Chondrocyte (in vitro differentiated cells): ENCODE measurements at regions not wholly inside any gene's neighbourhood (a gene's known extent, or its start where the extent isn't known, plus 50 kb on each side); places are given as distances from the start of the nearest gene placed in this dataset.
"Not testable (repeated sequence)": the region's sequence is repeated elsewhere in the genome, so short reads cannot be mapped to it uniquely, and the experiment has no call there.

Source experiments
- DNase-seq: peaks from one replicate; pipeline ENCODE4 v3.0.0; 2021; ENCODE audit warnings: mixed read lengths, low spot score
- H3K27ac Mint-ChIP-seq: one replicate; pipeline ENCODE4 v1.8.0; 2021; ENCODE audit warnings: mild to moderate bottlenecking, moderate library complexity, mixed read lengths; ENCODE audit not compliant: unreplicated experiment
- H3K27me3 Mint-ChIP-seq: 2 replicates; pipeline ENCODE4 v1.8.0; 2021; ENCODE audit warnings: low read depth, mixed read lengths
- H3K36me3 Mint-ChIP-seq: 2 replicates; pipeline ENCODE4 v1.8.0; 2021; ENCODE audit warnings: low read depth, mixed read lengths
- H3K4me1 Mint-ChIP-seq: 2 replicates; pipeline ENCODE4 v1.8.0; 2021; ENCODE audit warnings: low read depth, mild to moderate bottlenecking, mixed read lengths
- H3K4me3 Mint-ChIP-seq: one replicate; pipeline ENCODE4 v1.8.0; 2021; ENCODE audit warnings: mild to moderate bottlenecking, moderate library complexity, mixed read lengths; ENCODE audit not compliant: unreplicated experiment
- H3K9me3 Mint-ChIP-seq: 2 replicates; pipeline ENCODE4 v1.8.0; 2021; ENCODE audit warnings: low read depth, mixed read lengths
- TF ChIP-seq, protein P1 (sequence below): fragments of 200-600 bp; sonication (generic); IDR thresholded peaks from 2 replicates; pipeline ENCODE4 v1.5.0; 2021; ENCODE audit warnings: antibody characterized with exemption, mild to moderate bottlenecking, moderate library complexity

DNA sequence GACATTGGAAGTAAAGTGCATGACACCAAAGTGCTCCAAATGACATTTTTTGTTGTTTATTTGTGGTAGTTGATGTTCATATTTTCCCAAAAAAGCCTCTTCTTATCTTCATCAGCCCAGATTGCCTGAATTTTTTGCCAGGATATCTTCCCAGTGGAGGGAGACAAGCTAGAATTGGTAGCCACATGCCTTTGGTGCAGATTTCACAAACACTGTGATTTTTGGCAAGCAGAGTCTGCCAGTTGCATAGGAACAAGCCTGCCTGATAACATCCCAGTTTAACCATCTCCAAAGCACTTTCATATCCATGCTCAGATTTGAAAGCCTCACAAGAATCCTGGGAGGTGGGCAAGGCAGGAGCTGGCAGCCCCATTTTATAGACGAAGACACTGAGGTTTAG is 102.3 kb upstream of the SYT13 start:
- Mint-ChIP-seq H3K4me1 (peaks cover under 1% of the 10 kb centered on the region), H3K9me3 (peaks cover 2% of the 10 kb centered on the region), H3K36me3 (no peaks in the 10 kb centered on the region), H3K4me3 (no peak overlapping the region), H3K27ac (no peak overlapping the region), H3K27me3 (peaks cover 40% of the 10 kb centered on the region)
- DNase-seq = no peak
- TF ChIP-seq, protein P1, sequence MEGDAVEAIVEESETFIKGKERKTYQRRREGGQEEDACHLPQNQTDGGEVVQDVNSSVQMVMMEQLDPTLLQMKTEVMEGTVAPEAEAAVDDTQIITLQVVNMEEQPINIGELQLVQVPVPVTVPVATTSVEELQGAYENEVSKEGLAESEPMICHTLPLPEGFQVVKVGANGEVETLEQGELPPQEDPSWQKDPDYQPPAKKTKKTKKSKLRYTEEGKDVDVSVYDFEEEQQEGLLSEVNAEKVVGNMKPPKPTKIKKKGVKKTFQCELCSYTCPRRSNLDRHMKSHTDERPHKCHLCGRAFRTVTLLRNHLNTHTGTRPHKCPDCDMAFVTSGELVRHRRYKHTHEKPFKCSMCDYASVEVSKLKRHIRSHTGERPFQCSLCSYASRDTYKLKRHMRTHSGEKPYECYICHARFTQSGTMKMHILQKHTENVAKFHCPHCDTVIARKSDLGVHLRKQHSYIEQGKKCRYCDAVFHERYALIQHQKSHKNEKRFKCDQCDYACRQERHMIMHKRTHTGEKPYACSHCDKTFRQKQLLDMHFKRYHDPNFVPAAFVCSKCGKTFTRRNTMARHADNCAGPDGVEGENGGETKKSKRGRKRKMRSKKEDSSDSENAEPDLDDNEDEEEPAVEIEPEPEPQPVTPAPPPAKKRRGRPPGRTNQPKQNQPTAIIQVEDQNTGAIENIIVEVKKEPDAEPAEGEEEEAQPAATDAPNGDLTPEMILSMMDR = no peak

DNA sequence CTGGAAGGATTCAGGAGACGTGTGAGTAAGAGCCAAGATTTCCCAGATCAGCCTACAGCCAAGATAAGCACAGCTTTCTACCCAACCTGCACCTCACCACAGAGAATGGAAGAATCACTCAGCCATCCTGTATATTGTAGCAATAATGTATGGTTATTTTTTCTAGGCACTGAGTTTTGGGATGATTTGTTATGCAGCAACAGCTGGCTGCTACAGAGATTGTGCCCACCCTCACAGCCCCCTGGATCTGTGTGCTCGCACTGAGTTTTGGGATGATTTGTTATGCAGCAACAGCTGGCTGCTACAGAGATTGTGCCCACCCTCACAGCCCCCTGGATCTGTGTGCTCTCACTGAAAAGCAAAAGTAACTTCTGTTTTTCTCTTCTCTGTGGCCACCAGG is 101.7 kb upstream of the SYT13 start:
- not testable (repeated sequence) for DNase-seq, H3K4me1 Mint-ChIP-seq, H3K27ac Mint-ChIP-seq

DNA sequence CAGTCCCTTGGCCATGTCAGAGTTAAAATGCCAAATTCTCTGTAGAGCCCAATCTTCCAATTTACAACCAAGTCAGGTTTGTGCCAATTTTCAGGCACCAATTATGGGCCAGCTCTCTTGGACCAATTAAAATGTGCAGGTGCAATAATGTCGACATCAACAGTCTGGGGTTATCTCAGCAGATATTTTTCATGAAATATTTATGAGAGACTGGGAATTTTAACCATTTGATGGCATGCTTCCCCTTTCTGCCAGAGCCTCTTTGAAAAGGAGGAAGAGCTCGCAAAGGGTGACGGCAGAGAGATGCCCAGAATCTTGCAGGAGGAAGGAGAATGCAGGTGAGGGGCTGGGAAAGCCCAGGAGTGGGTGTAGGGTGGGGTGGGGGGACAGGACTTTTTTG is 100.8 kb upstream of the SYT13 start:
- TF ChIP-seq, protein P1 = no peak
- H3K9me3 Mint-ChIP-seq = peaks cover 2% of the 10 kb centered on the region
- no peaks in the 10 kb centered on the region for H3K36me3 Mint-ChIP-seq
- peaks cover 15% of the 10 kb centered on the region for H3K4me1 Mint-ChIP-seq
- H3K27me3 Mint-ChIP-seq = peaks cover 42% of the 10 kb centered on the region
- H3K4me3 Mint-ChIP-seq = no peak overlapping the region
- no peak for DNase-seq
- no peak overlapping the region for H3K27ac Mint-ChIP-seq

More for the DNA sequence above, 101.7 kb upstream of the SYT13 start:
- H3K4me3 Mint-ChIP-seq, H3K36me3 Mint-ChIP-seq, H3K9me3 Mint-ChIP-seq: not testable (repeated sequence)
- peaks cover 42% of the 10 kb centered on the region for H3K27me3 Mint-ChIP-seq

DNA sequence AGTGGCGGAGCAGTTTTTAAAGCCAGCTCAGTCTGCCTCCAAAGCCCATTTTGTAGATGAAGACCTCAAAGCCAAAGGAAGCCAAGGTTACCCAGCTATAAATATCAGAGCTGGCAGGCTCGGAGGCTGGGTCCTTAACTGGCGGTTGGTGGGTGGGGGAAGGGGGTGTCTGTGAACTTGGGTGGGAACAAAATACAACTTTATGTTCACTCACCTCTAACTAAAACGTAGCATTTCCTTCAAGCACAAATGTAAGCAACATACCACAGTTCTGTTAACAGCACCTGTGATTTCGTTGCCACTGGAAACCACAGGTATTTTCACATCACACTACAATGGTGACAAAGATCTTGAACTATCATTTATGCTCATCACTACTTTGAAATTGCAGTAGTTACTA is 99.7 kb upstream of the SYT13 start:
- Mint-ChIP-seq H3K27me3 (peaks cover 44% of the 10 kb centered on the region), H3K4me3 (no peak overlapping the region), H3K4me1 (peaks cover 15% of the 10 kb centered on the region), H3K27ac (no peak overlapping the region), H3K9me3 (peaks cover 2% of the 10 kb centered on the region), H3K36me3 (no peaks in the 10 kb centered on the region)
- DNase-seq = no peak
- TF ChIP-seq, protein P1 = no peak

DNA sequence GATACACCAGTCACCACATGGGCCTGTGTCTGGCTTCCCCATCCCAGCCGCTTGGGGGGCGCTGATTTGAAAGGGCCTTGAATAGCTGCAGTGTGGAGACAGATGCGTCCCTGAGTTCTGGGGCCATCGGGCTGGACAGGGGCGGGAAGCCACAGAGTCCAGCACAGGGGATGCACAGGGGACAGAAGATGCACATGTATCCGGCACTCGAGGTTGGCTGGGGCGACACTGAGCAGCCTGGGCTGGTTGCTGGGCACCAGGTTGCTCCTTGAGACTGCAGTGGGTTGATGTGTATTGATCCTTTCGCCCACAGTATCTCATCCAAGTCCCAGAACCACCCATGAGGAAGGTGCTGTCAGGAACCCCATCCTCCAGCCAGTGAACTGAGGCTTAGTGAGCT is 99.3 kb upstream of the SYT13 start:
- Mint-ChIP-seq H3K9me3 (peaks cover 2% of the 10 kb centered on the region), H3K4me3 (no peak overlapping the region), H3K4me1 (peaks cover 15% of the 10 kb centered on the region), H3K27me3 (peaks cover 41% of the 10 kb centered on the region), H3K36me3 (no peaks in the 10 kb centered on the region), H3K27ac (no peak overlapping the region)
- peak; percentile 63 for DNase-seq
- TF ChIP-seq, protein P1 = no peak

DNA sequence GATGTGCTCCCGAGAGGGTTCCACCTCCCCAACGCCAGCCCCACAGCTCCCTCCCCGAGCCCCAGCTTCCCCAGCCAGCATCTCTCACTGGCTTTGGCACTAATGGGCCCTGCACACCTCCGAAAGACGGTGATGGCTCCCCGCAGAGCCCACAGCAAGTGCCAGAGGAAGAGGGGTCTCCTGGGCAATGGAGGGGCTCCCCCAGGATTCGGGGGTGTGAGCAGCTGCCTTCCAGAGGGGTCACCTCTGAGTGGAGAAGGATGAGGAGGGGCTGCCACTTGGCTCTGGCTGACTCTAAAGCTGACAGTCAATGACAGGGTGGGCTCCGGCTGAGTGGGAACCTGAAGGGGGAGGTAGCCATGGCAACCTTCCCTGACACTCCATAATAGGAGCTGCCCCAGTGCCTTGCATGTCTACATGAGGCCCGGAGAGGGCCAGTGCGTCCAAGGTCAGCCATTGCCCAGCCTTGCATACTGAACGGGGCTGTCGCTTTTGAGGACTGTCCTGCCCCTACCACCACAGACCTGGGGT is 98.6 kb upstream of the SYT13 start:
- Mint-ChIP-seq H3K4me1 (peaks cover 15% of the 10 kb centered on the region), H3K9me3 (peaks cover 2% of the 10 kb centered on the region), H3K27me3 (peaks cover 36% of the 10 kb centered on the region)

More for the DNA sequence above, 98.6 kb upstream of the SYT13 start:
- TF ChIP-seq, protein P1 = no peak
- H3K4me3 Mint-ChIP-seq = no peak overlapping the region
- H3K27ac Mint-ChIP-seq = no peak overlapping the region
- no peaks in the 10 kb centered on the region for H3K36me3 Mint-ChIP-seq
- peak; percentile 78 for DNase-seq
